Neural progenitor cell (in vitro differentiated cells): ENCODE measurements at regions not wholly inside any gene's neighbourhood (a gene's known extent, or its start where the extent isn't known, plus 50 kb on each side); places are given as distances from the start of the nearest gene placed in this dataset.

Source experiments
- EZH2 ChIP-seq: fragments of 200-600 bp; sonication (generic); IDR thresholded peaks from 2 replicates; pipeline ENCODE4 v1.6.1; 2017; ENCODE audit warnings: antibody characterized with exemption, mild to moderate bottlenecking, moderate library complexity
- EZH2phosphoT487 ChIP-seq: fragments of 200-600 bp; sonication (generic); IDR thresholded peaks from 2 replicates; pipeline ENCODE4 v1.6.1; 2017; ENCODE audit warnings: antibody characterized with exemption
- TF ChIP-seq, protein P1 (sequence below): fragments of 200-600 bp; sonication (generic); IDR thresholded peaks from 2 replicates; pipeline ENCODE4 v1.5.1; 2017; ENCODE audit warnings: antibody characterized with exemption, mild to moderate bottlenecking

DNA sequence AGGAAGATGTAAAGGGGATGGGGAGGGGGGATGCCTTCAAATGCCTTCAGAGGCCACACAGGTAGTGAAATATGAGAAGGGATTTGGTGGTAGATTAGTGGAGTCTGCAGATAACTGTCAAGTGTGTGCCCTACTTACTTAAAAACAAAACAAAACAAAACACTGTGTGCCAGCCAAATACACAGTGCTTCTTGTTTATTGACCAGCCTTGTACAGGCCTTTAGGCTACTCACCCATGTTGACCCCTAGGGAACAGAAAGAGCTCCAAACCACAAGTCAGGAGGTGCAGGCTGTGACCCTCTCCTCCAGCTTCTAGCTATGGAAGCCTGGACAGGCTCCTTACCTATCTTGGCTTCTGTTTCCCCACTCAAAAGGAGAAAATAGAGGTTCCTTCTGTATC lies 562.0 kb downstream of the ETNK1 start:
- TF ChIP-seq EZH2phosphoT487 (no peak), EZH2 (no peak)
- TF ChIP-seq, protein P1, sequence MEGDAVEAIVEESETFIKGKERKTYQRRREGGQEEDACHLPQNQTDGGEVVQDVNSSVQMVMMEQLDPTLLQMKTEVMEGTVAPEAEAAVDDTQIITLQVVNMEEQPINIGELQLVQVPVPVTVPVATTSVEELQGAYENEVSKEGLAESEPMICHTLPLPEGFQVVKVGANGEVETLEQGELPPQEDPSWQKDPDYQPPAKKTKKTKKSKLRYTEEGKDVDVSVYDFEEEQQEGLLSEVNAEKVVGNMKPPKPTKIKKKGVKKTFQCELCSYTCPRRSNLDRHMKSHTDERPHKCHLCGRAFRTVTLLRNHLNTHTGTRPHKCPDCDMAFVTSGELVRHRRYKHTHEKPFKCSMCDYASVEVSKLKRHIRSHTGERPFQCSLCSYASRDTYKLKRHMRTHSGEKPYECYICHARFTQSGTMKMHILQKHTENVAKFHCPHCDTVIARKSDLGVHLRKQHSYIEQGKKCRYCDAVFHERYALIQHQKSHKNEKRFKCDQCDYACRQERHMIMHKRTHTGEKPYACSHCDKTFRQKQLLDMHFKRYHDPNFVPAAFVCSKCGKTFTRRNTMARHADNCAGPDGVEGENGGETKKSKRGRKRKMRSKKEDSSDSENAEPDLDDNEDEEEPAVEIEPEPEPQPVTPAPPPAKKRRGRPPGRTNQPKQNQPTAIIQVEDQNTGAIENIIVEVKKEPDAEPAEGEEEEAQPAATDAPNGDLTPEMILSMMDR: no peak
